Liver (tissue), 8 donors: ENCODE measurements at regions not wholly inside any gene's neighbourhood (a gene's known extent, or its start where the extent isn't known, plus 50 kb on each side); places are given as distances from the start of the nearest gene placed in this dataset.

Experiments
- DNase-seq: peaks from one replicate; pipeline ENCODE4 v3.0.0-alpha.2; 2017; ENCODE audit warnings: low spot score
- H3K27ac ChIP-seq, 2 donors: one replicate each; pipeline ENCODE4 v1.7.0; 2013; ENCODE audit warnings: inconsistent platforms in 2 of 2, low read length in 2 of 2, control low read depth in 1 of 2, low read depth in 1 of 2, mild to moderate bottlenecking in 1 of 2
- H3K27me3 ChIP-seq, 4 donors: one replicate each; pipeline versions ENCODE4 v1.6.1 to v1.7.0; 2013; ENCODE audit warnings: low read length in 3 of 4, inconsistent platforms in 1 of 4, mild to moderate bottlenecking in 1 of 4, moderate library complexity in 1 of 4; ENCODE audit not compliant: control insufficient read depth in 4 of 4, insufficient read depth in 4 of 4
- H3K36me3 ChIP-seq, 4 donors: one replicate each; pipeline versions ENCODE4 v1.6.1 to v1.7.0; 2013; ENCODE audit warnings: low read length in 3 of 4, mild to moderate bottlenecking in 3 of 4, low read depth in 1 of 4, moderate library complexity in 1 of 4; ENCODE audit not compliant: control insufficient read depth in 4 of 4, insufficient read depth in 3 of 4
- H3K4me1 ChIP-seq, 4 donors: one replicate each; pipeline versions ENCODE4 v1.6.1 to v1.7.0; 2013; ENCODE audit warnings: low read length in 3 of 4, mild to moderate bottlenecking in 3 of 4, moderate library complexity in 1 of 4; ENCODE audit not compliant: control insufficient read depth in 4 of 4, insufficient read depth in 4 of 4
- H3K4me3 ChIP-seq, 3 donors: one replicate each; pipeline versions ENCODE4 v1.6.1 to v1.7.0; 2013; ENCODE audit warnings: low read length in 3 of 3, control low read depth in 1 of 3, low read depth in 1 of 3, mild to moderate bottlenecking in 1 of 3
- H3K9ac ChIP-seq, 2 donors: one replicate each; pipeline ENCODE4 v1.7.0; 2013; ENCODE audit warnings: low read length in 2 of 2, mild to moderate bottlenecking in 2 of 2, moderate library complexity in 2 of 2, control low read depth in 1 of 2, low read depth in 1 of 2
- H3K9me3 ChIP-seq, 4 donors: one replicate each; pipeline versions ENCODE4 v1.6.1 to v1.7.0; 2013; ENCODE audit warnings: low read length in 3 of 4; ENCODE audit not compliant: control insufficient read depth in 4 of 4
- EGR1 ChIP-seq, 2 donors: IDR thresholded peaks; 2 replicates each; pipeline ENCODE4 v1.6.1; 2016 to 2018; ENCODE audit warnings: antibody characterized with exemption in 2 of 2, low read depth in 2 of 2
- FOXA1 ChIP-seq: IDR thresholded peaks from 2 replicates; pipeline ENCODE4 v1.6.1; 2016; ENCODE audit warnings: antibody characterized with exemption
- FOXA2 ChIP-seq: IDR thresholded peaks from 2 replicates; pipeline ENCODE4 v1.6.1; 2016; ENCODE audit warnings: antibody characterized with exemption
- GABPA ChIP-seq, 2 donors: IDR thresholded peaks in 1 of 2; conservative IDR thresholded peaks in 1 of 2; 2 replicates each; pipeline ENCODE4 v1.6.1; 2016; ENCODE audit warnings: antibody characterized with exemption in 2 of 2, mild to moderate bottlenecking in 1 of 2, moderate library complexity in 1 of 2
- HNF4G ChIP-seq: IDR thresholded peaks from 2 replicates; pipeline ENCODE4 v1.6.1; 2016; ENCODE audit warnings: antibody characterized with exemption
- JUND ChIP-seq, 2 donors: IDR thresholded peaks; 2 replicates each; pipeline ENCODE4 v1.6.1; 2016; ENCODE audit warnings: antibody characterized with exemption in 2 of 2
- NR2F2 ChIP-seq: IDR thresholded peaks from 2 replicates; pipeline ENCODE4 v1.6.1; 2016; ENCODE audit warnings: antibody characterized with exemption
- RAD21 ChIP-seq, 2 donors: IDR thresholded peaks; 2 replicates each; pipeline ENCODE4 v1.6.1; 2016; ENCODE audit warnings: antibody characterized with exemption in 2 of 2, mild to moderate bottlenecking in 2 of 2
- RXRA ChIP-seq, 2 donors: IDR thresholded peaks; 2 replicates each; pipeline ENCODE4 v1.6.1; 2017 to 2018; ENCODE audit warnings: antibody characterized with exemption in 2 of 2, mild to moderate bottlenecking in 1 of 2
- SP1 ChIP-seq: IDR thresholded peaks from 2 replicates; pipeline ENCODE4 v1.6.1; 2018; ENCODE audit warnings: antibody characterized with exemption, mild to moderate bottlenecking
- TAF1 ChIP-seq: conservative IDR thresholded peaks from 2 replicates; pipeline ENCODE4 v1.6.1; 2016; ENCODE audit warnings: antibody characterized with exemption, mild to moderate bottlenecking
- YY1 ChIP-seq: IDR thresholded peaks from 2 replicates; pipeline ENCODE4 v1.6.1; 2016; ENCODE audit warnings: antibody characterized with exemption, mild to moderate bottlenecking
- WGBS: extraction: QIAGEN DNeasy Blood & Tissue Kit; methylation state at CpG from one replicate; pipeline ENCODE4 v1.1.7; 2013; 5-methylcytosine and 5-hydroxymethylcytosine counted together
- TF ChIP-seq, protein P1 (sequence below): IDR thresholded peaks from 2 replicates; pipeline ENCODE4 v1.6.1; 2016; ENCODE audit warnings: antibody characterized with exemption, mild to moderate bottlenecking
- TF ChIP-seq, protein P2 (sequence below): fragments of 150-350 bp; IDR thresholded peaks from 2 replicates; pipeline ENCODE4 v1.5.1; 2017; ENCODE audit warnings: improper control_type of control experiment, low read depth, low read length; ENCODE audit not compliant: missing input control
- TF ChIP-seq, protein P3 (sequence below): IDR thresholded peaks from 2 replicates; pipeline ENCODE4 v1.6.1; 2016; ENCODE audit warnings: antibody characterized with exemption
- TF ChIP-seq, protein P4 (sequence below): IDR thresholded peaks from 2 replicates; pipeline ENCODE4 v1.6.1; 2016; ENCODE audit warnings: antibody characterized with exemption
- TF ChIP-seq, protein P5 (sequence below): IDR thresholded peaks from 2 replicates; pipeline ENCODE4 v1.6.1; 2016; ENCODE audit warnings: antibody characterized with exemption
- donor health status: healthy.
- donor health status: healthy.
- donor health status: healthy.
- donor health status: healthy.
- donor health status: healthy.

DNA sequence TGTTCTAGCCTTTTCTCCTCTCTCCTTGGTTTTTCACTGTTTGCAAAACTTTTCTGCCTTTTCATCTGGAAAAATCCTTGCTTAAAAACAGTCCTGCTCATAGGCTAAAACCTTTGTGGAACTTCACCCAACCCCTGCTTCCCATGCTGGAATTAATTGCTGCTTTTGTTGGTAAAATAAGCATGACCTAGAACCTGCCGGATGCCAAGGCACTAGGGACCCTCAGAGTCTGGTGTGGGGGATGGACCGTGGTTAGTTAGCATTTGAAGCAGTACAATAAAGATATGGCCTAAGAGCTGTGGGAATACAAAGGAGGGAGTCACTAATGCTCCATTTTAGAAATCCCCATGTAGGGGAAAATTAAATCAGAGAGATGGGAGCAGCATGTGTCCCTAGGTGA, 326.3 kb downstream of the KCNRG start:
- TF ChIP-seq SP1 = no peak
- TF ChIP-seq TAF1 = no peak
- TF ChIP-seq, protein P1, sequence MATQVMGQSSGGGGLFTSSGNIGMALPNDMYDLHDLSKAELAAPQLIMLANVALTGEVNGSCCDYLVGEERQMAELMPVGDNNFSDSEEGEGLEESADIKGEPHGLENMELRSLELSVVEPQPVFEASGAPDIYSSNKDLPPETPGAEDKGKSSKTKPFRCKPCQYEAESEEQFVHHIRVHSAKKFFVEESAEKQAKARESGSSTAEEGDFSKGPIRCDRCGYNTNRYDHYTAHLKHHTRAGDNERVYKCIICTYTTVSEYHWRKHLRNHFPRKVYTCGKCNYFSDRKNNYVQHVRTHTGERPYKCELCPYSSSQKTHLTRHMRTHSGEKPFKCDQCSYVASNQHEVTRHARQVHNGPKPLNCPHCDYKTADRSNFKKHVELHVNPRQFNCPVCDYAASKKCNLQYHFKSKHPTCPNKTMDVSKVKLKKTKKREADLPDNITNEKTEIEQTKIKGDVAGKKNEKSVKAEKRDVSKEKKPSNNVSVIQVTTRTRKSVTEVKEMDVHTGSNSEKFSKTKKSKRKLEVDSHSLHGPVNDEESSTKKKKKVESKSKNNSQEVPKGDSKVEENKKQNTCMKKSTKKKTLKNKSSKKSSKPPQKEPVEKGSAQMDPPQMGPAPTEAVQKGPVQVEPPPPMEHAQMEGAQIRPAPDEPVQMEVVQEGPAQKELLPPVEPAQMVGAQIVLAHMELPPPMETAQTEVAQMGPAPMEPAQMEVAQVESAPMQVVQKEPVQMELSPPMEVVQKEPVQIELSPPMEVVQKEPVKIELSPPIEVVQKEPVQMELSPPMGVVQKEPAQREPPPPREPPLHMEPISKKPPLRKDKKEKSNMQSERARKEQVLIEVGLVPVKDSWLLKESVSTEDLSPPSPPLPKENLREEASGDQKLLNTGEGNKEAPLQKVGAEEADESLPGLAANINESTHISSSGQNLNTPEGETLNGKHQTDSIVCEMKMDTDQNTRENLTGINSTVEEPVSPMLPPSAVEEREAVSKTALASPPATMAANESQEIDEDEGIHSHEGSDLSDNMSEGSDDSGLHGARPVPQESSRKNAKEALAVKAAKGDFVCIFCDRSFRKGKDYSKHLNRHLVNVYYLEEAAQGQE = no peak
- TF ChIP-seq NR2F2 = no peak
- no peak for TF ChIP-seq GABPA (IDR thresholded peaks at IDR 0.05 in 1 of 2, conservative IDR thresholded peaks at IDR 0.05 in 1 of 2)
- no peak for TF ChIP-seq YY1
- TF ChIP-seq, protein P2, sequence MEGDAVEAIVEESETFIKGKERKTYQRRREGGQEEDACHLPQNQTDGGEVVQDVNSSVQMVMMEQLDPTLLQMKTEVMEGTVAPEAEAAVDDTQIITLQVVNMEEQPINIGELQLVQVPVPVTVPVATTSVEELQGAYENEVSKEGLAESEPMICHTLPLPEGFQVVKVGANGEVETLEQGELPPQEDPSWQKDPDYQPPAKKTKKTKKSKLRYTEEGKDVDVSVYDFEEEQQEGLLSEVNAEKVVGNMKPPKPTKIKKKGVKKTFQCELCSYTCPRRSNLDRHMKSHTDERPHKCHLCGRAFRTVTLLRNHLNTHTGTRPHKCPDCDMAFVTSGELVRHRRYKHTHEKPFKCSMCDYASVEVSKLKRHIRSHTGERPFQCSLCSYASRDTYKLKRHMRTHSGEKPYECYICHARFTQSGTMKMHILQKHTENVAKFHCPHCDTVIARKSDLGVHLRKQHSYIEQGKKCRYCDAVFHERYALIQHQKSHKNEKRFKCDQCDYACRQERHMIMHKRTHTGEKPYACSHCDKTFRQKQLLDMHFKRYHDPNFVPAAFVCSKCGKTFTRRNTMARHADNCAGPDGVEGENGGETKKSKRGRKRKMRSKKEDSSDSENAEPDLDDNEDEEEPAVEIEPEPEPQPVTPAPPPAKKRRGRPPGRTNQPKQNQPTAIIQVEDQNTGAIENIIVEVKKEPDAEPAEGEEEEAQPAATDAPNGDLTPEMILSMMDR = no peak
- Histone ChIP-seq H3K27ac (no peak overlapping the region), H3K27me3 (no peaks in the 10 kb centered on the region), H3K9me3 (no peaks in the 10 kb centered on the region), H3K4me3 (no peak overlapping the region), H3K4me1 (no peaks in the 10 kb centered on the region), H3K9ac (no peak overlapping the region), H3K36me3 (no peaks in the 10 kb centered on the region)
- over 99% methylated on average over 2 of the region's 2 CpGs for WGBS
- DNase-seq = no peak

DNA sequence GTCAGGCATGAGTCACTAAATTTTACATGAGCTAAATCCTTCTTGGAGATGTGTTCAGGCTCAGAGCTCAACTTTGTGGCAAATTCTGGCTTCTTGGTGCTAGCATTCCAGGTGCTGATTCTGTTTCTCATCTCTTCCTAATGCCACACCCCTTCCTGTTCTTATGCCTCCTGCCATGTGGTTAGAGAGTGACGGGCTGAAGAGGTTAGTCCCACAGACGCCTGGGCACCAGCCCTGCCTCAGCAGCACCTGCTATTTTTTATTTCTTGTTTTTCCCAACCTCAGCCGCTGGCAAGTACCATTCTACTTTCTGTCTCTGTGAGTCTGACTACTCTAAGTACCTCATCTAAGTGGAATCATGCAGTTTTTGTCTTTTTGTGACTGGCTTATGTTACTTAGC, 329.5 kb downstream of the KCNRG start:
- no peaks in the 10 kb centered on the region for H3K9me3 ChIP-seq
- no peaks in the 10 kb centered on the region for H3K36me3 ChIP-seq
- 69% methylated on average over 3 of the region's 3 CpGs for WGBS
- H3K4me1 ChIP-seq = no peaks in the 10 kb centered on the region
- DNase-seq = no peak
- TF ChIP-seq, protein P3, sequence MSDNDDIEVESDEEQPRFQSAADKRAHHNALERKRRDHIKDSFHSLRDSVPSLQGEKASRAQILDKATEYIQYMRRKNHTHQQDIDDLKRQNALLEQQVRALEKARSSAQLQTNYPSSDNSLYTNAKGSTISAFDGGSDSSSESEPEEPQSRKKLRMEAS = no peak
- TF ChIP-seq RXRA (IDR thresholded peaks at IDR 0.05) (no peak), FOXA2 (no peak)
- no peak overlapping the region for H3K9ac ChIP-seq
- no peak overlapping the region for H3K4me3 ChIP-seq
- H3K27ac ChIP-seq = no peak overlapping the region
- no peaks in the 10 kb centered on the region for H3K27me3 ChIP-seq

DNA sequence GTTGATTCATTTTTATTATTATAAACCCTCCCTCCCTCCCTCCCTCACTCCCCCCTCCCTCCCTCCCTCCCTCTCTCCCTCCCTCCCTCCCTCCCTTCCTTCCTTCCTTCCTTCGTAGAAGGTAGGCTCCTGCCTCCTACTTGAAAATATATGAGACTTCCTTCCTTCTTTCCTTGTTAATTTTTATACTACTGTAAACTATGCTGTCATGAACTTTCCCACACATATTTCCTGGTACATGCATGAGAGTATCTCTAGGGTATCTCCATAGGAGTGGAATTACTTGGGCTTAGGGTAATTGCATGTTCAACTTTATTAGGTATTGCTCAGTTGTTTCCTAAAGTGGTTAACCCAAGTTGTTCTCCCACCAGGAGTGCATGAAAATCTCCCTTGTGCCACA, 330.6 kb downstream of the KCNRG start:
- Histone ChIP-seq H3K27ac (no peak overlapping the region), H3K4me3 (no peak overlapping the region), H3K9ac (no peak overlapping the region), H3K27me3 (no peaks in the 10 kb centered on the region), H3K9me3 (no peaks in the 10 kb centered on the region), H3K4me1 (no peaks in the 10 kb centered on the region), H3K36me3 (no peaks in the 10 kb centered on the region)
- no peak for DNase-seq
- WGBS = 83% methylated on average over 1 of the region's 1 CpG
- TF ChIP-seq YY1 (no peak), RAD21 (IDR thresholded peaks at IDR 0.05) (no peak), FOXA1 (no peak), EGR1 (IDR thresholded peaks at IDR 0.05; ENCODE audit: low read depth in 2 of 2) (no peak), TAF1 (no peak), NR2F2 (no peak), JUND (IDR thresholded peaks at IDR 0.05) (no peak), SP1 (no peak), HNF4G (no peak), RXRA (IDR thresholded peaks at IDR 0.05) (no peak), GABPA (IDR thresholded peaks at IDR 0.05 in 1 of 2, conservative IDR thresholded peaks at IDR 0.05 in 1 of 2) (no peak)
- TF ChIP-seq, protein P4, sequence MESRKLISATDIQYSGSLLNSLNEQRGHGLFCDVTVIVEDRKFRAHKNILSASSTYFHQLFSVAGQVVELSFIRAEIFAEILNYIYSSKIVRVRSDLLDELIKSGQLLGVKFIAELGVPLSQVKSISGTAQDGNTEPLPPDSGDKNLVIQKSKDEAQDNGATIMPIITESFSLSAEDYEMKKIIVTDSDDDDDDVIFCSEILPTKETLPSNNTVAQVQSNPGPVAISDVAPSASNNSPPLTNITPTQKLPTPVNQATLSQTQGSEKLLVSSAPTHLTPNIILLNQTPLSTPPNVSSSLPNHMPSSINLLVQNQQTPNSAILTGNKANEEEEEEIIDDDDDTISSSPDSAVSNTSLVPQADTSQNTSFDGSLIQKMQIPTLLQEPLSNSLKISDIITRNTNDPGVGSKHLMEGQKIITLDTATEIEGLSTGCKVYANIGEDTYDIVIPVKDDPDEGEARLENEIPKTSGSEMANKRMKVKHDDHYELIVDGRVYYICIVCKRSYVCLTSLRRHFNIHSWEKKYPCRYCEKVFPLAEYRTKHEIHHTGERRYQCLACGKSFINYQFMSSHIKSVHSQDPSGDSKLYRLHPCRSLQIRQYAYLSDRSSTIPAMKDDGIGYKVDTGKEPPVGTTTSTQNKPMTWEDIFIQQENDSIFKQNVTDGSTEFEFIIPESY = no peak
- TF ChIP-seq, protein P1 = no peak
- TF ChIP-seq, protein P3 = no peak
- TF ChIP-seq, protein P5, sequence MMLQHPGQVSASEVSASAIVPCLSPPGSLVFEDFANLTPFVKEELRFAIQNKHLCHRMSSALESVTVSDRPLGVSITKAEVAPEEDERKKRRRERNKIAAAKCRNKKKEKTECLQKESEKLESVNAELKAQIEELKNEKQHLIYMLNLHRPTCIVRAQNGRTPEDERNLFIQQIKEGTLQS = no peak
